ENCODE measurements at regions not wholly inside any gene's neighbourhood (a gene's known extent, or its start where the extent isn't known, plus 50 kb on each side); places are given as distances from the start of the nearest gene placed in this dataset.

DNA sequence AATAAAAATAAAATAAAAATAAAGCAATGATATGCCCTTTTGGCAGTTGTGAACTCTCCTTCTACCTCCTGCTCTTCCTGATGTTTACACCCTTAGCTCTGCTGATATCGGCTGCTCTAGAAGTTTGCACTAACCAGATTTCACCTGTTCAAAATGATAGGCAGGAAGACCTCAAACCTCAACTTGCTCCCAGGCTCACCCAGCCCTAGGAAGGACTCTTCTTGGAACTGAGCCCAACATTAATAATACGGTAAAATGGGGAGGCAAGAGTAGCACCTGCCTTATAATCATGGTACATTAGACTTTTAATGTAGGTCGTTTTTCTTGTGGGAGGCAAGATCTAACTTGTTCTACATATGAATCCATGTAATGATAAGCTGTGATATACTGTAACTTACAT, 61.2 kb upstream of the MED13 start:
- no peak overlapping the region for H3K4me3 ChIP-seq (ENCODE audit: low read length)
- TF ChIP-seq CTCF (conservative IDR thresholded peaks at IDR 0.05; ENCODE audit: low read depth, low read length), result no peak
- no peak for DNase-seq (ENCODE audit: low read depth)

DNA sequence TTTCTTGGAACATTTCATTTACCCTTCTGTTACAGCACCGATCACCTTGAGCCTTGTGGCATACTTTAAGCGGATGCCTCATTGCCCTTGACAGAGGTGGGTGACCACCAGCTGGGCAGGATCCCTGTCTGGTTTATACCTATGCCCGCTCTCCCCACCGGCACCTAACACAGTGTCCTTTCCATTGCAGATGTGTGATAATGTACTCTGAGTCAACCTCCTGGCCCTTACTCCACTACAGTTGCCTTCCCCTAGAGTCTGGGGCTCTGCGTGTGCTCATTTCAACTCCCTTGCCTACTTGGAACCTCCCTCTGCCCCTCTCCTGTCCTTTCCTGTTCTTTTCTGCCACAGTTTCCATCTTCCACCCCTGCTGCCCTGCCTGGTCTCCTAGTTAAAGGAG, 60.2 kb upstream of the MED13 start:
- TF ChIP-seq CTCF (conservative IDR thresholded peaks at IDR 0.05; ENCODE audit: low read depth, low read length), result no peak
- no peak overlapping the region for H3K4me3 ChIP-seq (ENCODE audit: low read length)
- no peak for DNase-seq (ENCODE audit: low read depth)

DNA sequence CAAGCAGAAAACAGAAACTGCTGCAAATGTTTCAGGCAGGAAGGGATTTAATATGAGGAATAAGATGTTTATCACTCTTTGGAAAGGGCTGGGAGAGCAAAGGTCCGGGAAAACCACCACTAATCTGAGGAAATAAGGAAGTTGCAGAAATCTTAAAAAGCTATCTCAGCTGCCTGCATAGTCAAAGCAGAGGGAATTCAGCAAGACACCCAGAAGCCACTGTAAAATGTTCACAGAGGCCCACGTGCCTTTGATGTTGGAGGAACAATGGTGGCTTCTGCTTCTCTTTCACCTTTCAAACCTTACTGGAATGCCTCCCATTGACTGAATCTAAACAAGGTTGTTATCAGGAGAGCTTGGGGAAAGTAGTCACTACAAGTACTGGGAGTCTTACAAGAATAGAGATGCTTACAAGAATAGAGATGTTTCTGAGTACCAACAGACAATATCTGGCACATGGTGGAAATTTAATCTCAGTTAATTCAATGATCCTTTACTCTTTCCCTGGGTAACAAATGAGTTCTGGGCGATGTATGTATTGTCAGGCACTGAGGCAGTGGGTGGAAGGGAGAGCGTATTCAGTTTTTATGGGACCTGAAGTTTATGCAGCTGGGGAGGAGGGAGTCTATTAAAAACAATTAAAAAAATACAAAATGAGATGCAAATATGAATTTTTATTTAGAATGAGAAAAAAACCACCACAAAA, 56.1 kb upstream of the MED13 start:
- H3K4me3 ChIP-seq (ENCODE audit: low read length), result no peak overlapping the region
- no peak for DNase-seq (ENCODE audit: low read depth)
- TF ChIP-seq CTCF (conservative IDR thresholded peaks at IDR 0.05; ENCODE audit: low read depth, low read length), result no peak

- TF ChIP-seq CTCF (conservative IDR thresholded peaks at IDR 0.05; ENCODE audit: low read depth, low read length), result no peak
- no peak for DNase-seq (ENCODE audit: low read depth)
These were observed 54.3 kb upstream of the MED13 start for GRCh38 chr17:62119373-62119772.

More at GRCh38 chr17:62119373-62119772, 54.3 kb upstream of the MED13 start:
- H3K4me3 ChIP-seq (ENCODE audit: low read length), result no peak overlapping the region

All from retinal pigment epithelial cell (primary cell).